ENCODE measurements at regions not wholly inside any gene's neighbourhood (a gene's known extent, or its start where the extent isn't known, plus 50 kb on each side); places are given as distances from the start of the nearest gene placed in this dataset.

- ChIA-PET POLR2A (no interaction called here), CTCF (interaction anchor here (1.2 kb wide), 1 partner anchor 19 kb away, joined by 3 read pairs; no protein-coding TSS in a partner anchor)
- DNase-seq (ENCODE audit: extremely low spot score), result no peak
- no peak for TF ChIP-seq CTCF (IDR thresholded peaks at IDR 0.05; ENCODE audit: control extremely low read depth, extremely low read depth, low read depth, missing control alignments)
Measured at GRCh38 chr20:12763406-12763805, 245.4 kb upstream of the SPTLC3 start.

DNA sequence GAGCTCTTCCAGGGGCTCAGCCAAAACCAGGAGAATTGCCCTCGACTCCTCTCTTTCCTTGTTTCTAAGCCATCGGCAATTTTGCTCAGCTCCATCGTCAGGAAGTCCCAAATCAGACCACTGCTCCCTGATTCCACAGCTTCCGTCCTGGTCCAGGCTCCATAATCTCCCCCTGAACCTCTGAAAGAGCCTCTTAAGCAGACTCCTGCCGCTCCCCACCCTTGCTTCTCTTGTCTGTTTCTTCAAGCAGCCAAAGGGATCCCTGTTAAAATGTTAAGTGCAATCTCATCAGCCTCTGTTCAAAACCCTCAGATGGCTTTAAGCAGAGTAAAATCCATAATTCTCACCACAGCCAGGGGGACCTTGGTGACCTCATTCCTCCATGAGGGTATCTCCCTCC is 244.7 kb upstream of the SPTLC3 start:
- ChIA-PET POLR2A (no interaction called here), CTCF (interaction anchor here (1.2 kb wide), 1 partner anchor 19 kb away, joined by 3 read pairs; no protein-coding TSS in a partner anchor)

GRCh38 chr20:12764851-12765250 is 243.9 kb upstream of the SPTLC3 start:
- no peak for DNase-seq (ENCODE audit: extremely low spot score)
- ChIA-PET CTCF (no interaction called here), POLR2A (no interaction called here)
- no peak for TF ChIP-seq CTCF (IDR thresholded peaks at IDR 0.05; ENCODE audit: control extremely low read depth, extremely low read depth, low read depth, missing control alignments)

More for the DNA sequence above, 244.7 kb upstream of the SPTLC3 start:
- TF ChIP-seq CTCF (IDR thresholded peaks at IDR 0.05; ENCODE audit: control extremely low read depth, extremely low read depth, low read depth, missing control alignments), result no peak
- no peak for DNase-seq (ENCODE audit: extremely low spot score)

GRCh38 chr20:12773936-12774335 is 234.8 kb upstream of the SPTLC3 start:
- CTCF ChIA-PET, result interaction anchor here (1.8 kb wide), 1 partner anchor 72 kb away, joined by 4 read pairs; no protein-coding TSS in a partner anchor
- POLR2A ChIA-PET, result no interaction called here
- no peak for TF ChIP-seq CTCF (IDR thresholded peaks at IDR 0.05; ENCODE audit: control extremely low read depth, extremely low read depth, low read depth, missing control alignments)
- no peak for DNase-seq (ENCODE audit: extremely low spot score)

GRCh38 chr20:12775041-12775440 is 233.7 kb upstream of the SPTLC3 start:
- CTCF ChIA-PET, result interaction anchor here (0.8 to 1.8 kb wide), 2 partner anchors 13 to 73 kb away, joined by 3 to 4 read pairs; no protein-coding TSS in a partner anchor
- DNase-seq (ENCODE audit: extremely low spot score), result no peak
- POLR2A ChIA-PET, result no interaction called here
- TF ChIP-seq CTCF (IDR thresholded peaks at IDR 0.05; ENCODE audit: control extremely low read depth, extremely low read depth, low read depth, missing control alignments), result no peak

DNA sequence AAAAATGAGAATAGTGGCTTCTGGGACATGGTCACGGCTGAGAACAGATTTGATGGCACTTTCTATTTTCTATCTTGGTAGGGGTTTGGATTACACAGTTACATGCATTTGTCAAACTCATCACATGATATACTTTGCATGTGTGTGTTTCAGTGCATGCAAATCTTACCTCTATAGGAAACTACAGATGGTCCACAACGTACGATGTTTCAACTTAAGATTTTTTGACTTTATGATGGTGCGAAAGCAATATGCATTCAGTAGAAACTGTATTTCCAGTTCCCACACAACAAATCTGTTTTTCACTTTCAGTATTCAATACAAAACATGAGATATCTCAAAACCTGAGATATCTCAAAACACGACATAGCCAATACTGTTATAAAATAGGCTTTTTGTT is 231.8 kb upstream of the SPTLC3 start:
- POLR2A ChIA-PET, result no interaction called here
- CTCF ChIA-PET, result no interaction called here
- TF ChIP-seq CTCF (IDR thresholded peaks at IDR 0.05; ENCODE audit: control extremely low read depth, extremely low read depth, low read depth, missing control alignments), result no peak
- no peak for DNase-seq (ENCODE audit: extremely low spot score)

DNA sequence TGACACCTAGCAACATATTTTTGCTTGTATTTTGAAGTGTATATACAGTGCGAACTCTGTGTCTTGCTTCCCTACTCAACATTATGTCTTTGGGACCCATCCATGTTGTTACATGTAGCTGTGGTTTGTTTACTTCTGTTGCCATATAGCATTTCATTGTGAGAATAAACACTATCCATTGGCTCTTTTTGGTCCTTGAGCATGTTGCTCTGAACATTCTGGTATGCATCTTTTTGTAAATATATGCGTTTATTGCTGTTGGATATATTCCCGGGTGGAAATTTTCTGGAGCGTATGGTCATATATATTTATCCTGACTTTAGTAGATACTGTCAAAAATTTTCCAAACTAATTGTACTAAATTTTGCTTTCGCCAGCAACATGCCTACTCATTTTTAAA is 222.5 kb upstream of the SPTLC3 start:
- no peak for TF ChIP-seq CTCF (IDR thresholded peaks at IDR 0.05; ENCODE audit: control extremely low read depth, extremely low read depth, low read depth, missing control alignments)
- no peak for DNase-seq (ENCODE audit: extremely low spot score)
- ChIA-PET CTCF (no interaction called here), POLR2A (no interaction called here)

All from GM10248 (cell line).